ENCODE measurements at regions not wholly inside any gene's neighbourhood (a gene's known extent, or its start where the extent isn't known, plus 50 kb on each side); places are given as distances from the start of the nearest gene placed in this dataset.

- POLR2A ChIA-PET: no interaction called here
- TF ChIP-seq CTCF (IDR thresholded peaks at IDR 0.05; ENCODE audit: insufficient read depth in 1 of 2, low read depth in 1 of 2, low read length in 1 of 2, severe bottlenecking in 1 of 2, unreplicated experiment in 1 of 2): no peak
- Histone ChIP-seq H3K4me3 (ENCODE audit: low read depth, low read length) (no peak overlapping the region), H3K36me3 (ENCODE audit: control insufficient read depth, insufficient read depth, low read length) (no peaks in the 10 kb centered on the region), H3K9me3 (no peaks in the 10 kb centered on the region), H3K4me1 (no peaks in the 10 kb centered on the region), H3K27me3 (replicated peaks; ENCODE audit: control insufficient read depth, insufficient read depth, low read length) (no peaks in the 10 kb centered on the region)
- intact Hi-C loops (cut with micrococcal nuclease; ENCODE audit: unreplicated experiment): no loop called here
- no peaks in the 10 kb centered on the region for H3K4me1 Mint-ChIP-seq (ENCODE audit: low read depth, unreplicated experiment)
- BruUV-seq (replicated peaks): no TSS peak
- no peak overlapping the region for H3K27ac Mint-ChIP-seq (ENCODE audit: unreplicated experiment)
- H3K9me3 Mint-ChIP-seq (ENCODE audit: unreplicated experiment): peaks cover 46% of the 10 kb centered on the region
- no peak overlapping the region for H3K4me3 Mint-ChIP-seq (ENCODE audit: unreplicated experiment)
- DNase-seq: no peak
- H3K27me3 Mint-ChIP-seq (ENCODE audit: insufficient read depth, unreplicated experiment): no peaks in the 10 kb centered on the region
- CTCF ChIA-PET: no interaction called here
- no peaks in the 10 kb centered on the region for H3K36me3 Mint-ChIP-seq (ENCODE audit: insufficient read depth, unreplicated experiment)
These were observed 2289.3 kb downstream of the TP53TG3F start for GRCh38 chr16:35748621-35749252.

- Histone ChIP-seq H3K36me3 (ENCODE audit: control insufficient read depth, insufficient read depth, low read length) (no peaks in the 10 kb centered on the region), H3K27me3 (replicated peaks; ENCODE audit: control insufficient read depth, insufficient read depth, low read length) (no peaks in the 10 kb centered on the region), H3K4me1 (no peaks in the 10 kb centered on the region), H3K9me3 (no peaks in the 10 kb centered on the region), H3K4me3 (ENCODE audit: low read depth, low read length) (no peak overlapping the region)
- BruUV-seq (replicated peaks): no TSS peak
- H3K36me3 Mint-ChIP-seq (ENCODE audit: insufficient read depth, unreplicated experiment): no peaks in the 10 kb centered on the region
- DNase-seq: no peak
- H3K4me3 Mint-ChIP-seq (ENCODE audit: unreplicated experiment): no peak overlapping the region
- no peaks in the 10 kb centered on the region for H3K27me3 Mint-ChIP-seq (ENCODE audit: insufficient read depth, unreplicated experiment)
- no peak overlapping the region for H3K27ac Mint-ChIP-seq (ENCODE audit: unreplicated experiment)
- intact Hi-C loops (cut with micrococcal nuclease; ENCODE audit: unreplicated experiment): no loop called here
- ChIA-PET POLR2A (no interaction called here), CTCF (no interaction called here)
- peaks cover 39% of the 10 kb centered on the region for H3K9me3 Mint-ChIP-seq (ENCODE audit: unreplicated experiment)
- no peak for TF ChIP-seq CTCF (IDR thresholded peaks at IDR 0.05; ENCODE audit: insufficient read depth in 1 of 2, low read depth in 1 of 2, low read length in 1 of 2, severe bottlenecking in 1 of 2, unreplicated experiment in 1 of 2)
- no peaks in the 10 kb centered on the region for H3K4me1 Mint-ChIP-seq (ENCODE audit: low read depth, unreplicated experiment)
These were observed 2290.1 kb downstream of the TP53TG3F start for GRCh38 chr16:35749253-35750141.

GRCh38 chr16:35750157-35750689 lies 2290.8 kb downstream of the TP53TG3F start:
- ChIA-PET CTCF (no interaction called here), POLR2A (no interaction called here)
- no peaks in the 10 kb centered on the region for H3K4me1 ChIP-seq
- DNase-seq: no peak
- Mint-ChIP-seq H3K4me3 (ENCODE audit: unreplicated experiment) (no peak overlapping the region), H3K36me3 (ENCODE audit: insufficient read depth, unreplicated experiment) (no peaks in the 10 kb centered on the region), H3K27ac (ENCODE audit: unreplicated experiment) (no peak overlapping the region), H3K4me1 (ENCODE audit: low read depth, unreplicated experiment) (no peaks in the 10 kb centered on the region), H3K27me3 (ENCODE audit: insufficient read depth, unreplicated experiment) (no peaks in the 10 kb centered on the region), H3K9me3 (ENCODE audit: unreplicated experiment) (peaks cover 32% of the 10 kb centered on the region)
- BruUV-seq (replicated peaks): no TSS peak
- H3K36me3 ChIP-seq (ENCODE audit: control insufficient read depth, insufficient read depth, low read length): no peaks in the 10 kb centered on the region
- H3K9me3 ChIP-seq: no peaks in the 10 kb centered on the region
- H3K4me3 ChIP-seq (ENCODE audit: low read depth, low read length): no peak overlapping the region
- no peaks in the 10 kb centered on the region for H3K27me3 ChIP-seq (replicated peaks; ENCODE audit: control insufficient read depth, insufficient read depth, low read length)
- intact Hi-C loops (cut with micrococcal nuclease; ENCODE audit: unreplicated experiment): no loop called here
- no peak for TF ChIP-seq CTCF (IDR thresholded peaks at IDR 0.05; ENCODE audit: insufficient read depth in 1 of 2, low read depth in 1 of 2, low read length in 1 of 2, severe bottlenecking in 1 of 2, unreplicated experiment in 1 of 2)
